Stomach (tissue), 4 donors: ENCODE measurements at regions not wholly inside any gene's neighbourhood (a gene's known extent, or its start where the extent isn't known, plus 50 kb on each side); places are given as distances from the start of the nearest gene placed in this dataset.

Source experiments
- CTCF ChIP-seq, 7 experiments: fragments of 450-650 bp in 4 of 7; fragments of 200-600 bp in 3 of 7; sonication (generic) in 3 of 7; IDR thresholded peaks; one replicate each; pipeline ENCODE4 v1.5.1; 2016 to 2019; ENCODE audit warnings: antibody characterized with exemption in 7 of 7, control low read depth in 2 of 7, mild to moderate bottlenecking in 1 of 7
- EP300 ChIP-seq: sonication (generic); formaldehyde crosslinking; IDR thresholded peaks from one replicate; pipeline ENCODE4 v1.6.1; 2017; ENCODE audit warnings: antibody characterized with exemption
- POLR2AphosphoS5 ChIP-seq, 3 donors: sonication (generic); formaldehyde crosslinking; IDR thresholded peaks; one replicate each; pipeline ENCODE4 v1.6.1; 2016; ENCODE audit warnings: antibody characterized with exemption in 3 of 3

GRCh38 chr2:10231551-10232085, 71.1 kb upstream of the HPCAL1 start:
- TF ChIP-seq CTCF (IDR thresholded peaks at IDR 0.05): no peak
- TF ChIP-seq EP300: no peak
- no peak for TF ChIP-seq POLR2AphosphoS5 (IDR thresholded peaks at IDR 0.05)
